HT-29 (cell line): ENCODE measurements at regions not wholly inside any gene's neighbourhood (a gene's known extent, or its start where the extent isn't known, plus 50 kb on each side); places are given as distances from the start of the nearest gene placed in this dataset.

Source experiments
- DNase-seq: peaks from one replicate; pipeline ENCODE4 v3.0.0-alpha.2; 2015; ENCODE audit warnings: low spot score

DNA sequence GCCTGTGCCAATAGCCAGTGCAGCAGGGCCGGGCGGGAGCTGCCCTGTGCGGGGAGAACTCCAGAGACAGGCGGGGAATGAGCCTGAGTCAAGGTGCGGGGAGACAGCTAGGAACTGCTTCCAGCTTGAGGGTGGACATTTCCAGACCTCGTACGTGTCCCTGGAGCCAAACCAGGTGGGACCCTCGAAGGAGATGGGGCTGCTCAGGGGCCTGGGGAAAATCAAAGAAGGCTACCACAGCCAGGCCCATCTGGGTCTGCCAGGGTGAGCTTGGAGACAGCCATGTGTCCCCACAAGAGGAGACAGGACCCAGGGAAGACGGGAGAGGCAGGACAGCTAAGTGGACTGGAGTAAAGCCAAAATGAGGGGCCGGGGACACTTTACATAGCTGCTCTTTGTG lies 504.9 kb upstream of the MGMT start:
- no peak for DNase-seq

DNA sequence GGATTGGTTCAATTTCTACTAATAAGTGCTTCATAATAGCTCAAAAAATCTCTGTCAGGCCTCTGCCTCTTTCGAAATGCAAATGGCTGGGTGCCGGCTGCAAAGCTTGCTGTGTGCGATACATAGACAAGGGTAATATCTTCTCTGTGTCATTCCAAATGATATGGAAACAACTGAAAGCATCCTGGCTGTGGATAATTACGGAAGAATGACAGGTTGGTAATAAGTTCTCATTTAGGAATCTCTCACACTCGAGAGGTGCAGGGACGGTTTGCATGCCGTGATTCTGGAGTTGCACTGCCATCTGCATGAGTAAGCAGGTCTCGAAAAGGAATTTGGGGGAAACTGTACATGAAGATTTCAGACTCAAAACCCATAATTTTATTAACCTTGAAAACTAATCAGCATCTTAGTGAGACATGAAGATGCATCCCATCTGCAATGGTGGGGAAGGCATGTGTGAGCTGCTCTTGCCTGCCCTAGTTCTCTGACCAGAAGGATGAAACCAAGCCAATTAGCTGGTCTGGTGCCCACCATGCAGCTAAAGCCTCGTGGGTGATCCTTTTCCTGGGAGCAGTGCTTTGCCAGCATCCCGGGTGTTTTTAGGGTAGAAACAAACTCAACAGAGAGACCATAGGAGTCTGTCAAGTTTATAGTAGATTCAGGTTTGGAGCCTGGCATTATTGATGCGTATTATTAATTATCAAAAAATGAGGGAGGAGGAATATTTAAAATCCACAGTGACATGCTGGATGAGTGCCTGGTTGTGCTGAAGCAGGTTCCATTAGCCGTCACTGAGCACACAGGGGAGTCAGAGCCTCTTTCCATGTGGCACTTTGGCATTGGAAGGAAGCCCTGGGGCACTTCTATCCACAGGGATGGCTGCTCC lies 503.6 kb upstream of the MGMT start:
- no peak for DNase-seq

DNA sequence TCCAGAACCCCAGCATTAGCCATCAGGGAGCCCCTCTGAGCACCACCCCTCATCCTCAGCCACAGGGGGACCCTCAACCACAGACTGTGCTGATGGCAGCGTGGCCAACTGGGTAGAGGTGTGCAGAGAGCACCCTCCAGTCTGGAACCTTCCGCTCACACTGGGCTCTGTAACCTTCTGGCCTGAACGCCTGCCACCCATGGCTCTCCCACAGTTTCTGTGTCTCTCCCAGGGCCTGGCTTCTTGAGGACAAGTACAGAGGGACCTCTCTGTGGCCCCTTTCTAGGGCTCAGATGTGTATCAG lies 503.0 kb upstream of the MGMT start:
- no peak for DNase-seq

DNA sequence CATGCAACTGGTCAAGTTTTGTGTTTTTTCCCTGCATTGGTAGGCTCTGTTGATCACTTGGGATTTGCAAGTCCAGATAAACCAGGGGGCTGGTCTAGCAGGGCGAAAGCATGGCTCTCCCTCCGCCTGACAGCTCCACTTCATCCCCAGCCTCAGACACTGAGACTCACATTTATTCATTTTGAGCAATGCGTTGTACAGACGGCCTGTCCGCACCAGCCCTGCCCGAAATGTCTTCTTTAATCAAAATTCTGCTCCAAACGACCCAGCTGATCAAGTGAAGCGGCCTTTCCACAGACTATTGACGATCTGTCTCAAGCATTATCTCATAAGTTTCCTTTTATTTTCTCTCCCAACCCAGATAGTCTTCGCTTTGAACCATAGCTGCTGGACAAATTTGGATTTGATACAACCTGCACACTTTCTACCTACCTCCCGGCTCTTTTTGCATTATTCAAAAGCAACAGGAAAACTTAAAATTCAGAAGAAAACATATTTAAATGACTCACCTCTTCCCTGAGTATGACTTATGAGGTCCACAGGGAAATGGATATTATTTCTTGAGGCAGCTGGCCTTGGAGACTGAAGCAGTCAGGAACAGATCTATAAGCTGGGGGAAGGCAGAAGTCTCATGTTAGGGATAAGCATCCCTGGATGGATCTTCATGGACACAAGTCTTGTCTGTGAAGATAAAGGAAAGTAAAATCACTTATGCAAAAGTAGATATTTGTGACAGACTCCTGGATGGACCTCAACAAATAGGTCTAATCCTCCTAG lies 498.9 kb upstream of the MGMT start:
- no peak for DNase-seq

DNA sequence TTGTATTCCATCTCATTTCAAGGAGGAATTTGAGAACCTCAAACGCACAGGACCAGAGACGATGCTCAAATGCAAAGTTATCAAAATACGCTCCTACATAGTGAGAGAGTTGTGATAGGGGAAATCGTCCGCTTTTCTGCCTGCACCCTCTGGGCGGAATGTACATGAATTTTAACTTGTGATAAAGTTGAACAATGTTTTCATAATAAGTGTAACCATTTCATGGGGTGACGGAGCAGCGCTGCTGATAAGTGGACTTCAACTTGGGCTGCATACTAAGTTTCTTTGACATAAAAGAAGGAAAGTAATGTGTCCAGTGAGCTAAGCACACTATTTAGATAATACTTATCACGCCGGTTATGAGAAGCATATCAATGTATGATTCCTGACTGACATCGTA lies 497.5 kb upstream of the MGMT start:
- DNase-seq: no peak

DNA sequence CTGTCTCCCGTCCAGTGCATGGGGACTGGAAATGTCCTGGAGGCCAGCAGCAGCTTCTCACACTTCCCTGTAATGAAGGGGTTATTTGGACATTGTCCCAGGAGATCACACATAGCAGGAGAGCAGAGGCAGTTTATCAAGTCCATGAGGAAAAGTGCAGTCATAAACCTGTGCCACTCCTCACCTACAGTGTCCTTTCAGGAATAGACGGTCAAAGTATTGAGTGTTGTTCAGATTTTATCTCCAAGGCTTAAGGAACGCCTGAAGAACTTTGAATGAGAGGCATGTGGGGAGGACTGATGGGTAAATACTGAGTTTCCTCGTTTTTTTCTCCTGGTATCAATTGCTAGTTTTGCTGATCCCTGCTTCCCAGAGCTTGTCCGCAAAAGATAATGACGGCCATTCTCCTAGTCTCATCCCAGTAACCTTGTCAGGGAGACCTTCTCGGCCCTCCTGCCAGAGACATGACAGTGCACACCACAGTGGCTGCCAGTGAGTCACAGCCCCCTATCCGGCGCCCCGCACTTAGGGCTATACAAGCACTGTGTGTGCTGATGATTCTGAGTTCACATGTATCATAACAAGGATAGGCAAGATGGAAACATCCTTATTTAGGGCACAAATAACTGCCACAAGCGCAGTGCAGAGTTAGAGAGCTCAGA lies 495.5 kb upstream of the MGMT start:
- no peak for DNase-seq

DNA sequence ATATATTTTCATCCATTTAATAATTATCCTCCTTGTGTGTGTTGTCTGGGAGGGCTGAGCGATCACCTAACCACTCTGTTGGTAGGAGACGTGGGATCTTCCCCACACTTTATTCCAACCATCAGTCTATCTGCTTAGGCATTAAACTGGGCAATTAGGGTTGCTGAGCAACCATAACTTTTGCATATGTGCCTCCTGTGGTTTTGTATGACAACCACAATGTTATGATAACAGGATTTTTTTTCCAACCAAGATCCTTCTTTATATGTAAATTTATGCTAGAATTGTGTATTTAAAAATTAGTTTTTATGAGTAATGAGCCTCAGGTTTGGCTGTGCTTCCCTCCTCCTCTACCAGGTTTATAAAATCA lies 495.0 kb upstream of the MGMT start:
- DNase-seq: no peak

DNA sequence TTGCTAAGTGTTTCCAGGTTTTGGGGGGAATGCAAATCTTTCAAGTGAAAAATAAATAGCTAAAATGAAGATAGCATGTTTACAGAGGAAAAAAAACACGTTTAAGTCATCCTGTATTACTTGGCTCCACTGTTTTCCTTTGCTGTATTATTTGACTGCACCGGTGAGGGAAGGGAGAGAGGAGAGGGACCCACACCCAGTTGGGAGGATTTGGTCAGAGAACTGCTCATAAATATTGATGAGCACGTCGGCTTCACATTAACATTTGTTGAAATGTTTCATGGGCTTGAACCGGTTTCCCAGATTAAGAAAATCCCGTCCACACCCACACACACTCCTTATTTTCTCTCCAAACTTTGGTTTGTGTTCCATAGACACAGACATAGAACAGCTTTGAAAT lies 493.8 kb upstream of the MGMT start:
- no peak for DNase-seq

DNA sequence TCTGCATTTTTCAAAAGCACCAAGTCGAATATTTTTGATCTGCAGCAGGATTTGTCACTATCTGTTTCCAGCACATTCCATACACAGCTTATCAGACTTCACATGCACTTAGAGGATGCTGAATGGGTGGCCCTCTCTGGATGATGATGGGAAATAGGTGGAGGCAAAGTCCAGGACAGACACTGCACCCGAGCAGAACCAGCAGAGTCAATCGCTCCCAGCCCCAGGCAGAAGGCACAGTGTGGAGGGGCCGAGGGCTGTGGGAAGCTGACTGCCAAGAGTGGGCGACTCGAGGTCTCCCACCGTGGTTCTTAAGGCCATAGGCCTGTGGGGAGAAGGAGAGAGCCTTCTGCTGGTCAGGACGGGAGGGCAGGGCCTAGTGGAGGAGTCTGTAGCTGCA lies 490.2 kb upstream of the MGMT start:
- no peak for DNase-seq

DNA sequence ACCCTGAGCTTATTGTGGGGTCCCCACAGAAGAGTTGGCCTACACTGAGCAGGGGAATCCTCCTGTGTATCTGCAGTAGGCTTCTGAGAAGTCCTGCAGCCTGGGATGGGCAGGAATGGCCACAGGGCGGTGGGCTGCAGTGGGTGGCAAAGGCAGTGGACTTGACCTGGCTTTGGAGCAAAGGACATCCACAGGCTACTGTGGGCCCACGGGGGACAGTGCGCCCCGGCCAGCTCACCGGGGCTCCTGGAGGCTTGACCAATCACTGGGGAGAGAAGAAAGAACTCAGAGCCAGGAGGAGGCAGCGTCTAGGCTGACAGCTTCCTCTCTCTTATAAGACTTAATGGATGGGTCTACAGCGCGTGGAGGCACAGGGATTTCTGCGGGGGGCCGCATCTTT lies 488.8 kb upstream of the MGMT start:
- DNase-seq: no peak

DNA sequence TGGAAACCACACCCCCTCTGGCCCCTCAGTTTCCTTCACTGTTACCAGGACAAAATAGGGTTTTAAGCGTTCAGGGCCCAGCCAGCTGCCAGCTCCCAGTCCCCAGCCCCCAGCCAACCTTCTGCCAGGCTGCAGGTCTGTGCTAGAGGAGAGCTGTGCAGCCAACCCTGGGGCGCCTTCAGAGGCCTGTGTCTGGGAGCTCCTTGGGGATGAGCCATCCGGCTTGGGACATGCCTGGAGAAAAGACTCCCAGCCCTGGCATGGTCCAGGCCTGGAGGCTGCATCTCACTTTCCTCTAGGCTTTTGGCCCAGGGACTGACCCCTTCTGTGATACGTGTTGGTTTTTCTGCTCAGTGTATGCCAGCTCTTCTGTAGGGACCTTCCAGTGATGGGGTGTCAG lies 487.6 kb upstream of the MGMT start:
- no peak for DNase-seq

DNA sequence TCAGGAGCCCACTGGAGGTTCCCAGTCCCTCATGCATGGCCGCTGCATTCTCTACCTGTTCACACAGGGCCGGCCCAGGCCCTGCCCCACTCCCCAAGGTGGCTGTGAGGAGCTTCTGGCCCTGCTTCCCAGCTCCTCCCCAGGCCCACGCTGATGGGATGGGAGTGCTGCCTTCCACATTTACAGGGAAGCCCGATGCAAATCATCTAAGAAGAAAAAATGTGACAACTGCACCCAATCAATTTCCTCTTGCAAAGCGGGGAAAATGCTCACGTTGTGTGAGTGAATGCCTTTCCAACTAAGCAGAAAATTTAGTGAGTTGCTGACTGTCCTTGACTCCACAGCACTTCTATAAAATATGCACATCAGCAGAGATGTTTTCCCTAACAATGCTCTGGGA lies 485.8 kb upstream of the MGMT start:
- DNase-seq: no peak

DNA sequence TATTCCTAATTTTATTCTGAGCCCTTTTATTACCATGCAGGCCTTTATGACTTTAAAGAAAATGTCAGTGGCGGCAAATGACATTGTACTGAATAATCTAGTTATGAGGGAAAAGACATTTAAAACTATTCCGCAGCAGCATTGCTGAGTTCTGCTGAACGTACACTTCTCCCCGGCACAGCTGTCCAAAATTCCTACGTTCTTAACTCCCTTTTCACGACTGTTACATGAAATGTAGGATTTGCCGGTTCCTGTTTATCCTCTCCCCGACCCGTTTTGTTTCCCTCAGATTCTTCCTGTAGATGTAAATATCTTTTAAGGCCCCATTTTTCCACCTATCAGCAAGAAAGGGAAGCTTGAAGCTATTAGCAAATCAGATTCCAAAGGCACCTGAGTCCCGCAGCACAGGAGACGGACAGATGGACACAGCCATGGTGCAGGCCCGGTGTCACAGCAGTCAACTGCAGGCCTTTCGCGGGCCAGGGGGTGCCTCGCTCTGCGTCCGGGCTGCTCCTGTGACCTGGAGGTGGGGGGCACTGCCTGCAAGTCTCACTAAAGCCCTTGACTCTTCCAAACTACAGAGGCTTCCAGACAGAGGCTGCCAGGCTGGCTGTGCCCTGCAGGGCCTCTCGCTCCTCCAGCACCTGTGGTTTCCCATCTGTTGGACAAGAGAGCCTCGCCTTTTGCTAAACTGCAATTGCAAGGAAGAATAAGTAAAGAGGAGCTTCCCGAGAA lies 485.0 kb upstream of the MGMT start:
- DNase-seq: no peak

DNA sequence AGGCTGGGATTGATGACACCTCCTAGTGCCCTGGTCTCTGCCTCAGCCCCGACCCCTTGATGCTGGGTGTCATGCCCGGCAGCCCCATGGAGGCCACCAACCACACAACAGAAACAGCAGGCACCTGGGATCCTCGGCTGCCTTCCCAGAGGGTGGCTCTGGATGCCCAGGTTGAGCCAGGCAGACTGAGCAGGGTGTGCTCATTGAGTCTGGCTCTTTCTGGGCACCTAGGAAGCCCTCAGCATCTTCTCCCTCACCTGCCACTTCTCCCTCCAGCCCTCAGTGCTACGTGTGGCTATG lies 484.5 kb upstream of the MGMT start:
- no peak for DNase-seq

DNA sequence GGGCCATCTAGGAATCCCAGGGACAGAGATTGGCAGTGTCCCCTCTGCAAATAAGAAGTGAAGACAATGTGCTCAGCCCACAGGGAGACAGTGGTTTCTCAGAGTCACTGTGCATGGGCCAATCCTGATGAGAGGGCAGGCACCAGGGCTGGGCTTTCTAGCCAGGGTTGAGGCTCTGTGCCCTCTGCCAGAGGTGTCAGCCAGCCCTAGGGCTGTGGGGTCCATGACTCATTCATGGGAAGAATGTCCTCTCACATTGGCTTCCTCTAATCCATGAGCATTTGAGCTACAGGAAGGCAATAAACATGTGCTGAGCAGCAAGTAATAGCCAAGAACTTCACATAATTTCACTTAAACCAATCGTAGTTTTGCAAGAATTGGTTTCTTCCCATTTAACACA lies 482.0 kb upstream of the MGMT start:
- DNase-seq: no peak

DNA sequence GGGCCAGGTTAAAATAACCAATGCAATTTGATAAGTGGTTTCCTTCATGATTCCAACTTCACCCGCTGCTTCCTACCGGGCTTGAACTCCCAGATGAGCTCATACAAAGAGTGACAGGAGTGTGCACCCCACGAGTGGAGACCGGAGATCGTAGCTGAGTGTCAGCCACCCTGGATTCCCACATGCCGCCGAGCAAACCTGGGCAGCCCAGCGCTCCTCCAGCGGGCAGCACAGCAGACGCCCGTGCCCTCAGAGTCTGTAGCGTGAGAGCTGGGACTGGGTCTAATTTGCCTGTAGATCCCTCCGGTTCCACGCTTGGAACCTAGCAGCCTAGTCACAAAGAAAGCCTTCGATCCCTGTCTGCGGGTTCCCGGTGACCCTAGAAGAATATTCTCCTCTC lies 476.1 kb upstream of the MGMT start:
- DNase-seq: no peak

DNA sequence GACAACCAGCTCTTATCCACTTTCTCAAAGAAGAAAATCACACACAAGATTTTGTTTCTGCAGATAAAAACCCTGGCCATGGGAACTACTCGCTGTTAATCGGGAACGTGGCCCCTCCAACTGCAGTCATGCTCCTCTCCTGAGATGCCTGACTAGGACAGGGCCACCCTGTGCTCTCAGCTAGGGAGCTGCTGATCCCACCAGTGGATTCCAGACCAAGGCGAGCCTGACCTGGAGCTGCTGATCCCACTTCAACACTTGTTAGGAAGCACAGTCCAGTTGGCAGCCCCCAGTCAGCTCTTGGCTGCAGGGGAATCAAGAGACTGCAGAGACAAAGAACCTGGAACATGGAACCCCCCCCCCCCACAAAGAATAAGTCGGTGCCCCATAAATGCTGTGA lies 474.3 kb upstream of the MGMT start:
- no peak for DNase-seq

DNA sequence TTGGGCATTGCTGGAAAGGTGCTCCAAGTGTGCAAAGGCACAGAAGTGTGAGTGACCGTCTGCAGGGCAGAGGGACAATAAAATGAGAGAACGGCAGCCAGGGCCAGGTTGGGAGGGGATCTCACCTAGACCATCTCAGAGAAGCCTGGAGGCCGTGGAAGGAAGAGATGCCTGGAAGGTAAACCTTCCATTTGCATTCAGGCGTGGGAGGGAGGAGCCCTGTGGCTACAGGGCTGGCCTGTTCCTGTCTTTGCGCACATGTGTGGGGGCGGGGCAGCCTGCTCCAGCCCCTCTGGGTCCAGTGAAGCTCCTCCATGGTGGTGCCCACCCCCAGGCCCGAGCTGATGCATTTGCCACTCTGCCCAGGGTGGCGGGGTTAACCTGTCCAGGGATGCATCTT lies 473.6 kb upstream of the MGMT start:
- no peak for DNase-seq

DNA sequence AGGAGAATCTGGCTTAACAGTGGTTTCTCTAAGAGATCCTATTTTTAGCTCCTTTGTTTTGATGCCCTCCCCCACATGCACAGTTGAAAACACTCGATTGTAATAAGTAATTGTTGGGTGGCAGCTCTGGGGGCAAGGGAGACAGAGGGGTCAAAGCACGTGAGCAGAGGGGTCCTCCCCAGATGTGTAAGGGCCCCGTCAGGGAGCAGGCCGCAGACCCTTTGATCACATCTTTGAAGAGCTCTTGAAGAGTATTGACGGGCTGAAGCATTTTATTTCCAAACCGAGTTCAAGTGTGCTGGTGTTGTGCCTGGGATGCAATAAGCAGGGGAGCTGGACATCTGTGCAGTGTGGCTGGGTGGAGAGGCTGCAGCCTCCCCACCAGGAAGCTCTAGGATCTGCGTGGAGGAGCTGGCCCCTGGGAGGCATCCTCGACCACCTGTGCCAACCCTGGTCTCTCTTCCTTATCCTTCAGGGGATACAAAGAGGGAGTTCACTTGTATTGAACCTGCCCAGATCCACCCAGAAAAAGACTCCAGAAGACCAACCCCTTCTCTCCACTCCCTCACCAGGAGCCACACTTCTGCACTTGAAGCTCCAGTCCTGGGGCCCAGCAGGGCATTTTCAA lies 473.0 kb upstream of the MGMT start:
- DNase-seq: no peak

DNA sequence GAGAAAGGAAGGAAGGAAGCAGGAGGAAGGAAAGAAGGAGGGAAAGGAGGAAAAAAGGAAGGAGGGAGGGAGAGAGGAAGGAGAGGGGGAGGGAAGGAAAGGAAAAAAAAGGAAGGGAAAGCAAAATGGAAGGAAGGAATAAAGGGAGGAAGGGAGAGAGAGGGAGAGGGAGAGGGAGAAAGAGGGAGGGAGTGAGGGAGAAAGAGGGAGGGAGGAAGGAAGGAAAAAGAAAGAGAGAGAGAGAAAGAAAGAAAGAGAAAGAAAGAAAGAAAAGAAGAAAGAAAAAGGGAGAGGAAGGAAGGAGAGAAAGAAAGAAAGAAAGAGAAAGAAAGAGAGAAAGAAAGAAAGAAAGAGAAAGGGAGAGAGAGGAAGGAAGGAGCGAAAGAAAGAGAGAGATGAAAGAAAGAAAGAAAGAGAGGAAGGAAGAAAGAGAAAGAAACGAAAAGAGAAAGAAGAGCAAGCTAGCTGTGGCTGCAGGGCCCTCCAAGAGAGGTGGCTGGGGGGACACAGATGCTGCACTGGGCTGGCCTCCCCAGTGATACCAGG lies 472.4 kb upstream of the MGMT start:
- DNase-seq: no peak

DNA sequence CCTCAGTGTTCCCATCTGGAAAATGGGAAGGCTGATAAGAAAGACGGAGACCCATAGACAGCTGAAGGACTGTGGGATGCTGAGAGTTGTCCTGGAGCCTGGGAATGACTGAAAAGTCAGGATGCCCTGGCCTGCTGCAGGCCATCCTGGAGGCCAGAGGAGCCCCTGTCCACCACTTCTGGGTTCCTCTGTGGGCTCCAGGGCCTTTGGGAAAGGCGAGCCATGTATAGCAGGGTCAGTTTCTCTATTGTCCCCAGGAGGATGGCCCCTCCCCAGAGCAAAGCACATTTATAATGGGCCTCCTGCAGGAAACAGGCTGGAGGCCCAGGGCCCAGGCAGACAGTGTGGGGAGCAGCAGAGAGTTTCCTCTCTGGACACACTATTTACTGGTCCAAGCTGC lies 471.4 kb upstream of the MGMT start:
- DNase-seq: no peak

DNA sequence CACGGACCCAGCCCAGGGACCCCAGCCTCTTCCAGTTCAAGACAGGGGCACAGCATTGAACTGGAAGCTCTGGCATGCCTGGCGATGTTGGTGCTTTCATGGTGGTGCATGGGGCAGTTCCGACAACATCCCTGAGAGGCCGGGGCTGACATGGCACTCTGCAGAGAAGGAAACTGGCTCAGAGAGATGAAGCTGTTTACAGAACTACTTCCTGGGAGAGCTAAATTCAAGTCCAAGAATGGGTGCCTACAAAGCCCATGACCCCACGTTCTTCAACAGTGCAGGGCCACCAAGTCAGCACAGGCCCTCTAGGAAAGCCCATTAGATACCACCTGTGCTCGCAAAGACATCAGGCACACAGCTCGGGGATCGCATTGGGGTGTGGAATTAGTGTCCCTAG lies 470.9 kb upstream of the MGMT start:
- DNase-seq: no peak
